ENCODE measurements at regions not wholly inside any gene's neighbourhood (a gene's known extent, or its start where the extent isn't known, plus 50 kb on each side); places are given as distances from the start of the nearest gene placed in this dataset.
"Not testable (repeated sequence)": the region's sequence is repeated elsewhere in the genome, so short reads cannot be mapped to it uniquely, and the experiment has no call there.

DNA sequence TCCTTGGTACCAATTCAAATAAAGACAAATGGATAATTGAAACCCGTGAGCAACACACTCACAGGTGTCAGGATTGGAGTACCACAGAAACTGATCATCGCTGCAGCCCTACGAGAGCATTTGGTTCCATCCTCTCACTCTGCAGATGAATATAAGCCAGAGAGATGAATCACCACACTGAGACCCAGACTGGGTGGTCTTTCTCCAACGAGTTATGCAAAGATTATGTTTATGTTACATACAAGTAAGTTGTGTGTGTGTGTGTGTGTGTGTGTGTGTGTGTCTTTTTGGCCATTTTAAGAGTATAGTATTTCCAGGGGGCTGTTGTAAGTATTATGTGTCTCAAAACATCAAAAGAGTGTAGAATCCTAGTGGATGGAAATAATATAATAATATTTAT lies 329.5 kb upstream of the ZFP42 start:
- H3K9me3 ChIP-seq = no peaks in the 10 kb centered on the region
- TF ChIP-seq POLR2AphosphoS5 (IDR thresholded peaks at IDR 0.05; ENCODE audit: insufficient read depth in 1 of 2, low read depth in 1 of 2) (no peak), POLR2A (IDR thresholded peaks at IDR 0.05) (no peak)
- TF ChIP-seq, protein P1, sequence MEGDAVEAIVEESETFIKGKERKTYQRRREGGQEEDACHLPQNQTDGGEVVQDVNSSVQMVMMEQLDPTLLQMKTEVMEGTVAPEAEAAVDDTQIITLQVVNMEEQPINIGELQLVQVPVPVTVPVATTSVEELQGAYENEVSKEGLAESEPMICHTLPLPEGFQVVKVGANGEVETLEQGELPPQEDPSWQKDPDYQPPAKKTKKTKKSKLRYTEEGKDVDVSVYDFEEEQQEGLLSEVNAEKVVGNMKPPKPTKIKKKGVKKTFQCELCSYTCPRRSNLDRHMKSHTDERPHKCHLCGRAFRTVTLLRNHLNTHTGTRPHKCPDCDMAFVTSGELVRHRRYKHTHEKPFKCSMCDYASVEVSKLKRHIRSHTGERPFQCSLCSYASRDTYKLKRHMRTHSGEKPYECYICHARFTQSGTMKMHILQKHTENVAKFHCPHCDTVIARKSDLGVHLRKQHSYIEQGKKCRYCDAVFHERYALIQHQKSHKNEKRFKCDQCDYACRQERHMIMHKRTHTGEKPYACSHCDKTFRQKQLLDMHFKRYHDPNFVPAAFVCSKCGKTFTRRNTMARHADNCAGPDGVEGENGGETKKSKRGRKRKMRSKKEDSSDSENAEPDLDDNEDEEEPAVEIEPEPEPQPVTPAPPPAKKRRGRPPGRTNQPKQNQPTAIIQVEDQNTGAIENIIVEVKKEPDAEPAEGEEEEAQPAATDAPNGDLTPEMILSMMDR (IDR thresholded peaks at IDR 0.05) = no peak
- intact Hi-C loops (cut with DNase I) = no loop called here
- no peaks in the 10 kb centered on the region for H3K27me3 ChIP-seq
- H3K4me1 ChIP-seq = peaks cover 5% of the 10 kb centered on the region
- H3K27ac ChIP-seq = no peak overlapping the region
- DNase-seq (ENCODE audit: extremely low spot score in 2 of 2) = no peak
- no peak overlapping the region for H3K4me3 ChIP-seq
- H3K36me3 ChIP-seq = no peaks in the 10 kb centered on the region

DNA sequence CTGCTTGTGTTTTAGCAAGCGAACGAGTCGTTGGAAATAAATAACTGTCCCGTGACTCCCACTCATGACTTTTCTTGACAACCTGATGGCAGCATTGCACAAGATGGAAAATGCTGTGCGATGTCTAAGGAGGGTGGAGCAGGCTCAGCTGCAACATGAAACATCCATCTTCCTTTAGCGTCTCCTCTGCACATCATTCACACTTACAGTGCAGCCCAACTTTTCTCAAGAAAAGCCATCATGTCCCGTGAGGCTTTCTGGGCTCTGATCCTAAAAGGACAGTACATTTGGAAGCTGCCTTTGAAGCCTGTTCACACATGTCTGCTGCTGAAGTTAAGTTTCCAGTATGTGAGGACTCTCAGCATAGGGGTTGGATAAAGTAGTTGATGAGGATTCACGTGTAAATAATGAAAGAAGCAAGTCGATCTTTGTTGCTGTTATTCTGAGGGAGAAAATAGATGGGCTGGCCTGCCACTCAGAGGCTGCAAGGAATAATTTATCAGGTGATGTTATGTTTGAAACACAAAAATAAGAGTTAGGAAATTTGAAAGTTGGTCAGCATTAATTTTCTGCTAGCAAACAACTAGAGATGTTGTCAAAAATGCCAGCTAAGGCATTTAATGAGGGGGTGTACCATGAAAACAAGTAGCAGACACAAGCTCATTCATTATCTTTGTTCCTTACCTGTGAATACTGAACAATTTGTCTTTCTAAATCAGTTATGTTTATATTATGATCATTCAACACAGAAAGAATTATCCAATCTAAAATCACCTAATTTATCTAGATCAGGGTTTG lies 328.7 kb upstream of the ZFP42 start:
- no peak for DNase-seq (ENCODE audit: extremely low spot score in 2 of 2)
- no peak overlapping the region for H3K27ac ChIP-seq

DNA sequence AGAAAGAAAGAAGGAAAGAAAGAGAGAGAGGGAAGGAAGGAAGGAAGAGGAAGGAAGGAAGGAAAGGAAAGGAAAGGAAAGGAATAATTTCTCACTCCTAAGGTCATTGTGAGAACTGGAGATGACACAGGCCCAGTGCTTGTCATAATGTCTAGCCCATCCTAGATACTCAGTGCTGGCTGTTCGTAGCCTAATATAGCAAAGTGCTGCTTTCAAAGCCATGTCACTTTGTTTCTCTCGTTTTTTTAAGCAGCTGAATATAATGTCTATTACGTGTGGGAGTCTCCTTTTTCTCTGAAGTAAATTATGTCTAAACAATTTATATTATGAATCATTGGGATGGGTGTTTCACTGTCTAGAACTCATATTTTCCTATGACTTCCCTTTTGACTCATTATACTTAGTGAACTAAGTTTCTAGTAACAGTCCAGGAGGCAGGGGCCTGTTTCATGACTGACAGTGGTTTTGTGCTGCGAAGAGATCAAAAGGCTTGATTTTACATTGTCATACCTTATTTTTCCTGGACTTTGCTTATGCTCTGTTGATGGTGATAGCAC lies 327.0 kb upstream of the ZFP42 start:
- no peak overlapping the region for H3K4me3 ChIP-seq
- TF ChIP-seq POLR2AphosphoS5 (IDR thresholded peaks at IDR 0.05; ENCODE audit: insufficient read depth in 1 of 2, low read depth in 1 of 2) (no peak), POLR2A (IDR thresholded peaks at IDR 0.05) (no peak)
- TF ChIP-seq, protein P1 (IDR thresholded peaks at IDR 0.05) = no peak
- H3K9me3 ChIP-seq = no peaks in the 10 kb centered on the region
- no peak overlapping the region for H3K27ac ChIP-seq
- no peaks in the 10 kb centered on the region for H3K27me3 ChIP-seq
- H3K4me1 ChIP-seq = peaks cover 5% of the 10 kb centered on the region
- no peaks in the 10 kb centered on the region for H3K36me3 ChIP-seq
- no peak for DNase-seq (ENCODE audit: extremely low spot score in 2 of 2)
- intact Hi-C loops (cut with DNase I) = no loop called here

More for the DNA sequence above, 328.7 kb upstream of the ZFP42 start:
- no peaks in the 10 kb centered on the region for H3K36me3 ChIP-seq
- no peak overlapping the region for H3K4me3 ChIP-seq
- H3K9me3 ChIP-seq = no peaks in the 10 kb centered on the region
- H3K4me1 ChIP-seq = peaks cover 5% of the 10 kb centered on the region
- TF ChIP-seq POLR2AphosphoS5 (IDR thresholded peaks at IDR 0.05; ENCODE audit: insufficient read depth in 1 of 2, low read depth in 1 of 2) (no peak), POLR2A (IDR thresholded peaks at IDR 0.05) (no peak)
- TF ChIP-seq, protein P1 (IDR thresholded peaks at IDR 0.05) = no peak
- no peaks in the 10 kb centered on the region for H3K27me3 ChIP-seq
- intact Hi-C loops (cut with DNase I) = no loop called here

DNA sequence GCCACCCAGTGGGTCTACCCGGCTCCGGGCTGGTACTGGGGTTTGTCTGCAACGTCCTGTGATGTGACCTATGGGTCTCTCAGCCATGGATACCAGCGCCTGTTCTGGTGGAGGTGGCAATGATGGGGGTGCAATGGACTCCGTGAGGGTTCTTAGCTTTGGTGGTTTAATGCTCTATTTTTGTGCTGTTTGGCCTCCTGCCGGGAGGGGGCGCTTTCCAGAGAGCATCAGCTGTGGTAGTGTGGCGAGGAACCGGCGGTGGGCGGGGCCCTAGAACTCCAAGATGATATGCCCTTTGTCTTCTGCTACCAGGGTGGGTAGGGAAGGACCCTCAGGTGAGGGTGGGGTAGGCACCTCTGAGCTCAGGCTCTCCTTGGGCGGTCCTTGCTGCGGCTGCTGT lies 324.1 kb upstream of the ZFP42 start:
- H3K4me3 ChIP-seq; H3K27ac ChIP-seq; H3K9me3 ChIP-seq; H3K4me1 ChIP-seq; H3K36me3 ChIP-seq; intact Hi-C loops (cut with DNase I); DNase-seq (ENCODE audit: extremely low spot score in 2 of 2); H3K27me3 ChIP-seq: not testable (repeated sequence)

DNA sequence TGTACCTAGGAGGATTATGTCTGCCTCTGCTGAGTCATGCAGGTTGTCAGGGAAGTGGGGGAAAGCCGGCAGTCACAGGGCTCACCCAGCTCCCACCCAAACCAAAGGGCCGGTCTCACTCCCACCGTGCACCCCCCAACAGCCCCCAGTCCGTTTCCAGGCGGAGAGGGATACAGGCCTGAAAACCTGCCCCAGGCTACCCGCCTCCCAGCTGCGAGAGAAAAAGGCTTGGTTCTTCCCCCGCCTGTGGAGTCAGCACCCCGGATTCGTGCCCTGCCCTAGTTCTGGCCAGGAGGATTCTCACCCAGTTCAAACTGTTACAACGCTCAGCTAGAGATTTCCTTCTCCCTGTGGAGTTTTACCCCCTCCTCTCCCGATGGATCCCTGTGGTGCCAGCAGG lies 323.6 kb upstream of the ZFP42 start:
- H3K27me3 ChIP-seq; H3K36me3 ChIP-seq; H3K9me3 ChIP-seq; DNase-seq (ENCODE audit: extremely low spot score in 2 of 2); H3K27ac ChIP-seq; H3K4me1 ChIP-seq; H3K4me3 ChIP-seq; intact Hi-C loops (cut with DNase I): not testable (repeated sequence)

DNA sequence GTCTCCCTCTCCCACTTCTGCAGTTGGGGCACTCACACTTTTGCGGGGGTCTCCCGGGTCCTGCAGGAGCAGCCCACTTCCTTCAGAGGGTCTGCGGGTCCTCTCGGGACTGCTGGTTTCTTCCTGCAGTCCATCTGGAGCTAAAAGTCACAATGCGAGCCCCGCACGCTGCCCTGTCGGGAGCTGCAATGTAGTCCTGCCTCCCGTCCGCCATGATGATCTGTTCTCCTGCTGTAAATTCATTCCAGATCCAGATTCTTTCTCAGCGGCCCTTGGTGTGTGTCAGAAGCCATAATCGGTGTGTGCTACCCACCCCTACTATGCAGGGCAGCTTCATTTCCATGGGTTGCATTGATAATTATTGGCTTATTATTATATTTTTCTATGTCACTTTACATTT lies 323.0 kb upstream of the ZFP42 start:
- H3K4me1 ChIP-seq; H3K4me3 ChIP-seq; DNase-seq (ENCODE audit: extremely low spot score in 2 of 2); H3K27ac ChIP-seq; H3K27me3 ChIP-seq; H3K36me3 ChIP-seq; H3K9me3 ChIP-seq; intact Hi-C loops (cut with DNase I): not testable (repeated sequence)
